HG03095 (cell line): ENCODE measurements at regions not wholly inside any gene's neighbourhood (a gene's known extent, or its start where the extent isn't known, plus 50 kb on each side); places are given as distances from the start of the nearest gene placed in this dataset.

Experiments used
- ATAC-seq: cut with Tn5 transposase; IDR thresholded peaks from one replicate; pipeline ENCODE4 v1.9.1; 2021; ENCODE audit warnings: moderate library complexity; ENCODE audit not compliant: unreplicated experiment

- ATAC-seq: no peak
These were observed 310.1 kb downstream of the PRL start for GRCh38 chr6:21986703-21987102.

GRCh38 chr6:21987501-21987957 lies 309.3 kb downstream of the PRL start:
- peak; percentile 80 for ATAC-seq

- no peak for ATAC-seq
These were observed 306.3 kb downstream of the PRL start for GRCh38 chr6:21990577-21990976.

GRCh38 chr6:21992178-21992967 lies 304.5 kb downstream of the PRL start:
- ATAC-seq: no peak

- ATAC-seq: no peak
These were observed 303.0 kb downstream of the PRL start for GRCh38 chr6:21993841-21994240.

GRCh38 chr6:21994821-21995220 lies 302.0 kb downstream of the PRL start:
- no peak for ATAC-seq

- no peak for ATAC-seq
These were observed 301.5 kb downstream of the PRL start for GRCh38 chr6:21995318-21995717.

GRCh38 chr6:21996425-21997118 lies 300.3 kb downstream of the PRL start:
- ATAC-seq: no peak

GRCh38 chr6:21997119-21998037 lies 299.5 kb downstream of the PRL start:
- ATAC-seq: no peak

- no peak for ATAC-seq
These were observed 298.3 kb downstream of the PRL start for GRCh38 chr6:21998582-21998981.

- ATAC-seq: no peak
These were observed 297.8 kb downstream of the PRL start for GRCh38 chr6:21999012-21999528.

GRCh38 chr6:21999741-22000140 lies 297.1 kb downstream of the PRL start:
- no peak for ATAC-seq

- no peak for ATAC-seq
These were observed 295.3 kb downstream of the PRL start for GRCh38 chr6:22001396-22002027.

- no peak for ATAC-seq
These were observed 293.5 kb downstream of the PRL start for GRCh38 chr6:22003287-22003686.

- ATAC-seq: no peak
These were observed 290.0 kb downstream of the PRL start for GRCh38 chr6:22006795-22007194.

GRCh38 chr6:22007469-22007868 lies 289.4 kb downstream of the PRL start:
- ATAC-seq: no peak

- ATAC-seq: no peak
These were observed 288.5 kb downstream of the PRL start for GRCh38 chr6:22008248-22008836.

GRCh38 chr6:22010102-22010501 lies 286.7 kb downstream of the PRL start:
- ATAC-seq: no peak

- no peak for ATAC-seq
These were observed 281.6 kb downstream of the PRL start for GRCh38 chr6:22015216-22015615.

- ATAC-seq: no peak
These were observed 280.9 kb downstream of the PRL start for GRCh38 chr6:22015944-22016343.
